HT-29 (cell line): ENCODE measurements at regions not wholly inside any gene's neighbourhood (a gene's known extent, or its start where the extent isn't known, plus 50 kb on each side); places are given as distances from the start of the nearest gene placed in this dataset.
"Not testable (repeated sequence)": the region's sequence is repeated elsewhere in the genome, so short reads cannot be mapped to it uniquely, and the experiment has no call there.

Experiments used
- DNase-seq: peaks from one replicate; pipeline ENCODE4 v3.0.0-alpha.2; 2015; ENCODE audit warnings: low spot score

- DNase-seq: not testable (repeated sequence)
These were observed 187.4 kb downstream of the FAM72C start for GRCh38 chr1:143784239-143784882.

DNA sequence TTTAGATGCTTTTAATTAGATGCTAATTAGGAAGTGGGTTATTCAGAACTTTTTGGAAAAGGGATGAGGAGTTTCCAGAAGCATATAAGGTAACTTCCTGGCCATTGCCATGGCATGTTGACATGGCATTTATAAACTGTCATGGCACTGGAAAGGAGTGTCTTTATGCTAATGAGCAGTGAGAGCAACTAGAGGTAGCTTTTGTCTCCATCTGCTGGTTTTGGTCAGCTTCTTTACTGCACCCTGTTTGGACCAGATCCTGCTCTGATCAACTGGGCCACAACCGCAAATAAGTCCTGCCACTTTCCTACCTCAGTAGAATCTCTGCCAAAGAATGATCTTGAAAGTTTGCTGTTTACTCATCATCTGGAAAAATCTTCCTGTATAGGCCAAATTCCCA, 193.6 kb downstream of the FAM72C start:
- DNase-seq: not testable (repeated sequence)

DNA sequence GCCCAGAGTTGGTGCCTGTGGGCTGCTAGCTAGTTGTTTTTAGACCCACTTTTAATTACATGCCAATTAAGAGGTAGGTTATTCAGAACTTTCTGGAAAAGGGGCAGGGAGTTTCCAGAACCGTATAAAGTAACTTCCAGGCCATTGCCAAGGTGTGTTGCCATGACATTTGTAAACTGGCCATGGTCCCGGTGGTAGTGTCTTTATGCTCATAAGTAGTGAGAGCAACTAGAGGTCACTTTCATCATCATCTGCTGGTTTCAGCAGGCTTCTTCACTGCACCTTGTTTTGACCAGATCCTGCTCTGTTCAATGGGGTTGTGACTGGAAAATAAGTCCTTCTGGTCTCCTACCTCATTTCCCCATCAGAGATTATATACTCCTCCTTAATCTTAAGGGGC, 207.0 kb downstream of the FAM72C start:
- not testable (repeated sequence) for DNase-seq

GRCh38 chr1:143760366-143760765, 211.4 kb downstream of the FAM72C start:
- DNase-seq: not testable (repeated sequence)

DNA sequence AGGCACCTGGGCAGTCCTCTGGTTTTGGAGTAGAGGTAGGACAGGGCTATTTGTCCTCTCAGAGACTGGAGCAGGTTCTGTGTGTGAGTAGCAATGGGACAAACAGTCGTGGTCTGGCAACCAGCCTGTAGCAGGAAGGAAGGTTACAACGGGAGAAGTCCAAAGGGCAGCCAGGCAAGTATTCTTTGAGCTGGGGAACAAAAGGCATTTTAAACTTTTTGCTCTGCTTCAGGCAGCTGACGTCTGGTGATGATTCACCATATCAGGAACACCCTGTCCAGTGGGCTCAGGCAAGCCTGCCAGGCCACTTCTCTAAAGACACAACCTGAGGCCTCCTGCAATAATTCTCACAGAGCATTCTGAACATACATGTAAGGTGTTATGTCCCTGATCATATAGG, 215.8 kb downstream of the FAM72C start:
- not testable (repeated sequence) for DNase-seq

DNA sequence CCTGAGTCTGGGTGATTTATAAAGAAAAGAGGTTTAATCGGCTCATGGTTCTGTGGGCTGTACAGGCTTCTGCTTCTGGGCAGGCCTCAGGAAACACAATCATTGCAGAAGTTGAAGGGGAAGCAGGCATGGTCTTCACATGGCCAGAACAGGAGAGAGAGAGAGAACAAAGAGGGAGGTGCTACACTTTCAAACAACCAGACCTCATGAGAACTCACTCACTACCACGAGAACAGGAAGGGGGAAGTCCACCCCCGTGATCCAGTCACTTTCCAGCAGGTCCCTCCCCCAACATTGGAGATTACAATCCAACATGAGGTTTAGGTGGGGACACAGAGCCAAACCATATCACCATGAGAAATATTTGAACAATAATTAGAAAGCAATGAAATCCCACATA, 222.9 kb downstream of the FAM72C start:
- DNase-seq: no peak

DNA sequence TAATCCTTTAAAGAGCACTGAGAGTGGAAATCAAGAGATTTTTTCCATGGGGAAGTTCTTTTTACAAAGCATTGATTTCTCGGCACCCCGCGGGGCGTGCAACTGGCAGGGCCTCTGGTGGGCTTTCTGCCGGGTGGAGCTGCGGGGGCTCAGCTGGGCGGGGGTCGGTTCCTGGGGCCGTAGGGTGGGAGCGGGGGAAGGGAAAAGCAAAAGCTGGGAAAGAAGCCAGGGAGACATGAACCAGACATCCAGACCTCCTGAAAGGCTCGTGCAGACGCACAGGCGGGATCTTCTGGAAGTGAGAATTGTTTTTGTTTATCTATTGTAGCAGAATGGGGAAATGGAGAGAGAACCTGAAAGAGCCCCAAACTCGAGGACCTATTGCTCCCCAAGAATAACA, 235.2 kb downstream of the FAM72C start:
- no peak for DNase-seq

GRCh38 chr1:143735764-143736461, 235.9 kb downstream of the FAM72C start:
- no peak for DNase-seq

- DNase-seq: not testable (repeated sequence)
These were observed 237.5 kb downstream of the FAM72C start for GRCh38 chr1:143734261-143734660.

GRCh38 chr1:143730890-143731289, 240.9 kb downstream of the FAM72C start:
- DNase-seq: not testable (repeated sequence)

- DNase-seq: peak; percentile 19
These were observed 242.2 kb downstream of the FAM72C start for GRCh38 chr1:143729449-143730111.

GRCh38 chr1:143728802-143729448, 242.9 kb downstream of the FAM72C start:
- not testable (repeated sequence) for DNase-seq

DNA sequence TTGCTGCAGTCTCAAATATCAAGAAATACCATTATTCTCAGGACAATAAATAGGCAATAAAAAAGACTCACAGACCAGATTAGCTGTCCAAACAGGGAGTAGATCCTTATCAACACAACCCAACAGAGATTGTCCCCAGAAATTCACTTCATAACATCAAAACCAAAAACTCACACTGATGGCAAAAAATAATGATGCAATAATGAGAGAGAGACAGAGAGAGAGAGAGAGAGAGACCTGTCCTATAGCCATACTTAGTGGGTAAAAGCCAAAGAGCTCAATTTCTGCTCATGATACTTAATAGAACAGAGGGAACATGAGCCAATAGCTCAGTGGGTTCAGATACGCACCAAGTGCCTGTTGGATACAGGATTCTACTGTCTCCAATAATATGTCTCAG, 244.5 kb downstream of the FAM72C start:
- DNase-seq: no peak

- no peak for DNase-seq
These were observed 250.8 kb downstream of the FAM72C start for GRCh38 chr1:143721024-143721373.

- DNase-seq: peak; percentile 51
These were observed 251.4 kb downstream of the FAM72C start for GRCh38 chr1:143720087-143721023.

DNA sequence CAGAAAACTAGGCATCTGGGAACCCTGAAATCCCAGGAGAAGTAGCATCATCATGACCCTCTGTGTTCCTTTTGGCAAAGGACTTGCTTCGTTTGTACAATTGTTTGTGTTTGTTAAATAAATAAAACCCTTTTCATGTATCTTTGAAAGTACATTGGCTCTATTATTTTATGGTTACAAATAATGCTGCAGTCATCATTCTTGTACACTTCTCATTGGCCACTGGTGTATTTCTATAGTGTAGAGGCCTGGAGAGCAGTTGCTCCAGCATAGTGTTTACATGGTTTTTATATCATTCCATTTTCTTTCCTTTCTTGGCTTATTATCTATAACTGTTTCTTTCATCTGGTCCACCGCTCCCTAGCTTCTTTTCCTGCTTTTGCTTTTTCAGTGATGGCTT, 253.3 kb downstream of the FAM72C start:
- no peak for DNase-seq

GRCh38 chr1:143718021-143718420, 253.8 kb downstream of the FAM72C start:
- DNase-seq: no peak

DNA sequence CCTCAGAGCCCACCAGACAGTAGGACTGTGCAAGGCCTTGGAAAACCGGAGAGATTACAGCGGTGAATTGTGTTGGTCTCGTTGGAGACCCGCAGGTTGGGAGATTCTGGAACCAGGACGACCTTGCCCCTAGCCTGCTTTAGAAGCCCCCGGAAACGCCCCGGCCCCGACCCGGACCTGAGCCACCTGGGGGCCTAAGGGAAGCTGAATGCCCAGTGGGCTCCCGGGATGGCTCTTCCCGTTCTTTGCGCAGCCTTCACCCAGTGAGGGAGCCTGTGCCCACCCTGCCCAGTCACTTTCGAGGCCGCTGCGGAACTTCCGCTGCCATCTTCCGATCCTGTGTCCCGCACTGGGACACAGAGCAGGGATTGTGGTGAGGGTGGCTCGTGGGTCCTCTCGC, 254.4 kb downstream of the FAM72C start:
- no peak for DNase-seq

DNA sequence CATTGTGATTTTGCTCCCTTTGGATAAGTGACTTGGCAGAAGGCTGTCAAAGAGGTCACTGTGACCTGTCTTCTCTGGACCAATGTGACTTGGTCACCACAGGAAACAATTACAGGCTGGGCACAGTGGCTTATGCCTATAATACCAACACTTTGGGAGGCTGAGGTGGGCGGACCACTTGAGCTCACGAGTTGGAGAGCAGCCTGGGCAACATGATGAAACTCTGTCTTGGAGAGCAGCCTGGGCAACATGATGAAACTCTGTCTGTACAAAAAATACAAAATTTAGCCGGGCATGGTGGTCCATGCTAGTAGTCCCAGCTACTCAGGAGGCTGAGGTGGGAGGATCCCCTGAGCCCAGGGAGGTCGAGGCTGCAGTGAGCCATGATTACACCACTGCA, 256.9 kb downstream of the FAM72C start:
- DNase-seq: not testable (repeated sequence)

DNA sequence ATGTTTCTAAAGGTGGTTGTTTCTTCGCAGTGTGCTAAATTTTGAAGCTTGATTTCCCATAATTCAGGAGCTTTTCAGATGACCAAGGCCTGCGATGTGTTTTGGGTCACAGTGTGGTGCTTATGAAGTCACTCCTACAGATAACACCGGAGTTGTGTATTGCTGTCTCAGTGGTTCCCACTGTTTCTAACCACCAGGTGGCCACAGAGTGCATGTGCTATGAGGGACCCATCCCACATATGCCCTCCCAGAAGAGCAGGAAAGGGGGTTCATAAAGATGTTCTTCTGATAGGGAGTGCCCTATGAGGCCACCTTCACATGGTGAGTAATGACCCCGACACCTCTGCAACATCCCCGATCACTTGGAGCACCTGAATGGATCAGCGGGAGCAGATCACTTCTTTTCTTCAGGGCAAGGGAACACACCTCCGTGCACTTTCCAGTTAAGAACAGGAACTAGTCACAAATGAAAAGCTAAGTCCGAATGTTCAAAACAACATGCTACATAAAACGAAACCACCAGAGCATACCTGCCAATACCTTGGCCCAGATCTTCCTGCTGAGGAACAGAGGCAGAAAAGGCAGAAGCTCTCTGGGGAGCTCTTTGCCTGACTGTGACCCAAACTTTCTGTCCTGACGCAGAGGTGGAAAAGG, 262.1 kb downstream of the FAM72C start:
- DNase-seq: peak; percentile 36

- not testable (repeated sequence) for DNase-seq
These were observed 269.0 kb downstream of the FAM72C start for GRCh38 chr1:143702739-143703138.
